SW480 (cell line): ENCODE measurements at regions not wholly inside any gene's neighbourhood (a gene's known extent, or its start where the extent isn't known, plus 50 kb on each side); places are given as distances from the start of the nearest gene placed in this dataset.
"Not testable (repeated sequence)": the region's sequence is repeated elsewhere in the genome, so short reads cannot be mapped to it uniquely, and the experiment has no call there.

Source experiments
- DNase-seq: peaks from one replicate; pipeline ENCODE4 v3.0.0-alpha.2; 2016; ENCODE audit warnings: low spot score

DNA sequence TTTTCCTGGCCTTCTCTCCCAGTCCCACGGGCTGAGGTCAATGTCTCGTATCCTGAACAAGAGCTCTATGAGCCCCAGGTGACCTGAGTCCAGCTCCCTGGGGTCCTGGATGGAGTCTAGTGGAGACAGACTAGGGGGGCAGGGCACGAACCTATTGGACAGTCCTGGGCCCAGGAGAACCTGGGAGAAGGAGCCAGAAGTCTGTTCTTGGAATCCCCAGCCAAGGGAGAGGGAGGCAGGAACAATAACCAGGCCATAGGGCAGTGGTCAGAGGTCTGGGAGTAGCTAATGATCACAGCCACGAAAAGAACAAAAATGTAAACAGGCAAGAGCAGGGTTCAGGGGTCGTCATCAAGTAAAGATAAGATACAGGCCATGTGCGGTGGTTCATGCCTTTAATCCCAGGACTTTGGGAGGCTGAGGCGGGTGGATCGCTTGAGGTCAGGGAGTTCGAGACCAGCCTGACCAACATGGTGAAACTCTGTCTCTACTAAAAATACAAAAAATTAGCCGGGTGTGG lies 60.8 kb downstream of the COPRS start:
- no peak for DNase-seq

DNA sequence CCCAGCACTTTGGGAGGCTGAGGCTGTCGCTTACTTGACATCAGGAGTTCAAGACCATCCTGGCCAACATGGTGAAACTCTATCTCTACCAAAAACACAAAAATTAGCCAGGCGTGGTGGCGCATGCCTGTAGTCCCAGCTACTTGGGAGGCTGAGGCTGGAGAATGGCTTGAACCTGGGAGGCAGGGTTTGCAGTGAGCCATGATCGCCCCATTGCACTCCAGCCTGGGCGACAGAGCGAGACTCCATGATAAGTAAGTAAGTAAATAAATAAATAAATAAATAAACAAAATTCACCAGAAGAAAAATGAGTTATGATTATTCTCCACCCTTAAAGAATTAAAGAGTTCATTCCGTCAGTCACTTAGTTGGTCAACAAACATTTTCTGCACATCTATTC lies 63.1 kb downstream of the COPRS start:
- DNase-seq: not testable (repeated sequence)

DNA sequence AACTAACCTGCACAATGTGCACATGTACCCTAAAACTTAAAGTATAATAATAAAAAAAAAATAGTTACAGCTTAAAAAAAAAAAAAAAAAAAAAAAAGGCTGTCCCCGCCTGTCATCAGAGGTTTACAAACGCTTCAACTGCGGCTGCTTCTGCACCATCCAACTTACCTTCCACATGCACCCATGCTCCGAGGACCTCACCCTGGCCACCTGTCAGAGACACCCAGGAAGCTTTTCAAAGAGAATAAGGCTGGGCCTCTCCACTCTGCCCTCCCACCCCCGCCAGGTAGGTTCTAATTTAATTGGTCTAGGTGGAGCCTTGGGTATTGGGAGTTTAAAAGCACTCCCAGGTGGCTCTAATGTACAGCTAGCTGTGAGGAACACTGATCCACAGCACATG lies 64.9 kb downstream of the COPRS start:
- DNase-seq: no peak

DNA sequence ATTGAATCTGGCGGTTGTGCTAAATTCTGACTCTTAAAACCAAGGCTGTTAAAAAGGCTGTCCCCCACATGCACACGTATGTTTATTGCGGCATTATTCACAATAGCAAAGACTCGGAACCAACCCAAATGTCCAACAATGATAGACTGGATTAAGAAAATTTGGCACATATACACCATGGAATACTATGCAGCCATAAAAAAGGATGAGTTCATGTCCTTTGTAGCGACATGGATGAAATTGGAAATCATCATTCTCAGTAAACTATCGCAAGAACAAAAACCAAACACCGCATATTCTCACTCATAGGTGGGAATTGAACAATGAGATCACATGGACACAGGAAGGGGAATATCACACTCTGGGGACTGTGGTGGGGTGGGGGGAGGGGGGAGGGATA lies 65.4 kb downstream of the COPRS start:
- DNase-seq: not testable (repeated sequence)

DNA sequence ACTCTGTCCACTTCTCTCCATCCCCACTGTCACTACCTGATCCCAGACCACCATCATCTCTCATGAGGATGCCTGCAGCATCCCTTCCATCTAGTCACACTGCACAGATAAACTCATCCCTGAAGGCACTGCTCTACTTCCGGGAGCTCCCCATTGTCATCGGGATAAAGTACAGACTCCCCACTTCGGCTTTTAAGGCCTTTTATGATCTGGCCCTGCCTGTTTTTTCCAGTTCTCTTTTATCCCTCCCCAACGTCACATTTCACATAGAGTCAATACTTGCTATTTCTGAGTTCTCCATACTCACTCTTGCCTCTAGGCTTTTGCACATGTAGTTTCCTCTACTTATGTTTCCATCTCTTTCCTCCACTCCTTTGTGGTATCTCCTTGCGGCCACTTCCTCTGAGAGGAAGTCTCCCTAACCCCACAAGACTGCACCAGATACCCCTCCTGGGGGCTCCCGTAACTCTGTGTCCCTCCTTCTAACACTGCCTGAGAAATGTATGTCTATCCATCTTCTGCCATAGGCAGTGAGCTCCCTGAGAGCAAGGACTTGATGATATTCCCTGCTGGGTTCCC lies 66.9 kb downstream of the COPRS start:
- no peak for DNase-seq

DNA sequence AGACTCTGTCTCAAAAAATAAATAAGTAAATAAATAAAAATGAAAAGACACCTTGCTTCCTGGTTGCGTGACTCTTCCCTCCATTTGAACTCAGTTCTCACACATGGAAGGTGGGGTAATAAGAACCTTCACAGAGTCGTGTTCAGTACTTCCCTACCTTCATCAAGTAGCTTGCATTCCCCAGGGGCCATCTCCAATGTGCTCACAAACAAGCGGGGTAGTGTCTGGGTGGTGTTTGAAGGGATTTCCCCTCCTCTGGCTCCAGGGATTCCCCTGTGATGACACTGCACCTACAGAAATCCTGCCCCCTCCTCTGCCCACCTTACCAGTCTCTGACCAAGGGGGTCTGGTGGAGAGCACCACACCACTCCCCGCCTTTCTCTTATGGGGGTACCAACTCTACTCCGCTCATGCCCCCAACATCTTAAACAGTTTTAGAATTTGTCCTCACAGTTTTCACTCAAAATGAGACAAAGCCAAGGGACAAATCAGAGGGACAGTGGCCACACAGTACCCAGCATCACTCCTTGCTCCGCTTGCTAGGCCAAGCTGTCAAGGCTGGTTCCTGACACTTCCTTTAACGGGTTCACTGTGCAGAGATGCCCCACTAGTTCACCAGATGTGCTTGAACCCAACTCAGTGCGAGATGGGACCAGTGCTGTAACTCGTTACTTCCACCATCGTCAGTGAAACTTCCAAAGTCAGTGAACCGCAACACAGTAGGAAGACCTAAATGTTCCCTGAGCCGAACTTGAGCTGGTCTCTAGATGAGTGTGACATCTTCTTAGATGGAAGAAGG lies 69.1 kb downstream of the COPRS start:
- DNase-seq: no peak

DNA sequence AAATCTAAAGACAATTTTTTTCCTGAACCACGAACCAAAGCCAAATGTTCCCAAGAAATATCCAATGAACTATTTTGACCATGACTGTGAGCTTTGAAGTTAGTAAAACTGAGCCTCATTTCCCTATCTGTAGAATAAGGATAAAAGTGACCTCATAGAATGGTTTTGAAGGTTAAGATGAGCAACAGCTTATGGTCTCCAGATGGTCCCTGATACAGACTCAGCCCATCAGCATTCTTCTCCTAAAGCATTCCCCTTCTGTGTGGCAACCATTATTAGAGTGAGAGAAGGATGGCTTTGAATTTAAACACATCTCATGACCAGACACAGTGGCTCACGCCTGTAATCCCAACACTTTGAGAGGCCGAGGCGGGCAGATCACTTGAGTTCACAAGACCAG lies 70.1 kb downstream of the COPRS start:
- DNase-seq: no peak

DNA sequence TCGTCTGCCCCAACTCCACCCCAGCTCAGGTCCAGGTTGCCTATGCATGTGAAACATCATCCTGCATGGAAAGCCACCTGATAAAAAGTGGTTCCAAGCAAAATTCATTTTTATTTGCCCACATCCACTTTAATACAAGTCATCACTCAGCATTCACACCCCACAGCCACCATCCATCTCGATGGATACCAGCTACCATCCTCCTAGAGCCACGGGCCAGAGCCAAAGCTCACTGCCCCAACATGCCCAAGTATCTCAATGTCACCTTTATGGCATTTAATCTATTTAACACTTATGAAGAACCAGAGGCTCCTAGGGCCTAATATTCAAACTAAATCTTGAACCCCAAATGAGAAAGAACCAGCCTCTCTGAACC lies 70.5 kb downstream of the COPRS start:
- DNase-seq: no peak

DNA sequence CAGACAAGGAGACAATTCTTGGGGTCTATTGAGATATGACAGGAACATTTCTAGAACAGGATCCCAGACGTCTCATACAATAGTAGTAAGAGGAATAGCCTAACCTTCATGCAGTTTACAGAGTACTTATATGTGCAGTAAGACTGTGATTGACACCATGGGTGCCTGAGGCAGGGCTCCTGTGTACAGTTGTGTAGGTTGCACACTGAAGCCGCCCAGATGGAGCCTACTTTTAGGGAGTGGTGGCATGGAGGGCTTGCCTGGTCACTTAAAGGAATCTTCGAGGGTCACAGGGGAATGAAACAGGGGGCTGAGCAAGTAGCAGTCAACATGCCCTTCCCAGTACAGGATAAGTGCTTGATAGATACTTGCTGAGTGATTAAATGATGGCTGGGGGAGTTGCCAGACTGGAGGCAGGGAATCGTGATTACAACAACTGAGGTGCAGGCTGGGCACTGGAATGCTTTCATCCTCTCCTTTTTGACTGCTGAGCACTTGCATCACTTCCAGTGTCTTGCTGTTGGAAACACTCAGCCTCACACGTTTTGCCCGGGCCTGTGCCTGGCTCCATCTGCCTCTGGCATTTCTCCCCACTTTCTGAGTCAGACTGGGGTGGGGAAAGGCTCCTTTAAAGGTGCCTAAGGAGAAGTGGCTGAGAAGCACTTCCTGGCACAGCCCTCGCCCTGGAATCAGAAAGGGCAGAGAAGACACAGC lies 71.0 kb downstream of the COPRS start:
- peak; percentile 41 for DNase-seq

DNA sequence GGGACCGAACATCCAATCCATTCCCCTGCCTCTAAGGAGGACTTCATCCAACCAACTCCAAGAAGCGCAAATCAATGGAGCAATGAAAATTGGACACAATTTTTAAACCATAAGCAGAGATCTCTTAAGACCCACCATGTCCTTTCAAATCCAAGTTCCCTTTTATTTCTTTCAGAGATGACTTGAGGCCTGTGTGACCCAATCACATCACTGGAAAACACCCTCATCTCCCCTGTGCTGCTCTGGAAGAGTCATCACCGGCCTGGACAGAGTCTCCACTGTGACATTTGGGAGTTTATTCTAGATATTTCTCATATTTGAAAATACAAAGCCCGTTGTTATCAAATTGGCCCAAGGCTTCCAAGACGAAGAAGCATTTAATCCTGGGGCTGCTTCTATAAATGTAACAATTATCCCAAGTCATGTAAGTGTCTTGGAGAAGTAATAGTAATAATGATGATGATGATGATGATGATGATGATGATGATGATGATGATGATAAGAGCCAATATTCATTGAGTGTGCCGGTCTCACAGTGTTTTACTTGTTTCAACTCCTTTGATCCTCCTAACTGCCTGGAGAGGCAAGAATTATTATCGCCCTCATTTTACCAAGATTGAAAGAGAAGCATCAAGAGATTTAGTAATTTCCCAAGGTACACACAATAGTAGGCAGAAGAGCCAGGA lies 72.1 kb downstream of the COPRS start:
- no peak for DNase-seq

DNA sequence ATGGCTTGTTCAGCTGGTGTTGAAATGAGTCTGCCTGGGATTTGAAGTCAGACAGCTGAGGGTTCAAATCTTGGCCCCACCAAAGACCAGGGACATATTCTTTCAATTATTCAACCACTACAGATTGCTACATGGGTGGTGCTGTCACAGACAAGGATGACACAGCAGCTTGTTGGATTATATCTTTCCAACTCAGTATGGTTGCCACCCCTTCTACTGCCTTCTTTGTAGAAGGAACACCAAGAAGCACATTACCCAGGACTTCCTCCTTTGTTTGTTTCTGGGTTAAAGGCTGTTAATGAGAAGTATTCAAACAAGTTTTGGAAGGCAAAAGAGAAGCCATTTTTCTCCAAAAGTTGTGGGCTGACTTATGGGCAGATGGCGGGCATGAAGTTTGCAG lies 78.6 kb downstream of the COPRS start:
- DNase-seq: no peak

DNA sequence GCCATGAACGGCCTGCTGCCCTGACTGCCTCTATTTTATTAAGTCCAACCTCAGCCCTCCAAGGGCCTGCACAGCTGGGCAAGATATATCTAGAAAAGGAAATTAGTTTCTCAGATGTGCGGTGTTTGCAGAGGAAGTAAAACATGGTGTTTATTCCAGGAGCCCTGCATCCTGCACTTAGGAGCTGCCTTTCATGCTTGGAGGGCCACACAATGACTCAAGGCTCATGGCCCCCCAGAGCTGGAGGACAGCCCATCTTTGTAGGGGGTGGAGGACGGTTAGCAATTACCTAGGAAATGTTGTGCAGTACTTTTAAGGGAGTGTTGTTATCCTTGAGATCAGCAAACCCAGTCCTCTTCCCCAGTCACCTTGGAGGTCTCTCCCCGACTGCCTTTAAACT lies 80.5 kb downstream of the COPRS start:
- no peak for DNase-seq

DNA sequence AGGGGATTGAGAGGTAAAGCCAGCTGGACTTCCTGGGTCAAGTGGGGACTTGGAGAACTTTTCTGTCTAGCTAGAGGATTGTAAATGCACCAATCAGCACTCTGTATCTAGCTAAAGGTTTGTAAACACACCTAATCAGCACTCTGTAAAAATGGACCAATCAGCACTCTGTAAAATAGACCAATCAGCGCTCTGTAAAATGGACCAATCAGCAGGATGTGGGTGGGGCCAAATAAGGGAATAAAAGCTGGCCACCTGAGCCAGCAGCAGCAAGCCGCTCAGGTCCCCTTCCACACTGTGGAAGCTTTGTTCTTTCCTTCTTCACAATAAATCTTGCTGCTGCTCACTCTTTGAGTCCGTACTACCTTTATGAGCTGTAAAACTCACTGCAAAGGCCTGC lies 87.7 kb downstream of the COPRS start:
- not testable (repeated sequence) for DNase-seq

DNA sequence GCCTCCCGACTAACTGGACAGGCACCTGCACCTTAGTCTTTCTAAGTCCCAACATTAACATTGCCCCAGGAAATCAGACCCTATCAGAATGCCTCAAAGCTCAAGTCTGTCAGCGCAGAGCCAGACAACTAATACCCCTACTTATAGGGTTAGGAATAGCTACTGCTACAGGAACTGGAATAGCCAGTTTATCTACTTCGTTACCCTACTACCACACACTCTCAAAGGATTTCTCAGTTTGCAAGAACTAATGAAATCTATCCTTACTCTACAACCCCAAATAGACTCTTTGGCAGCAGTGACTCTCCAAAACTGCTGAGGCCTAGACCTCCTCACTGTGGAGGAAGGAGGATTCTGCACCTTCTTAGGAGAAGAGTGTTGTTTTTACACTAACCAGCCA lies 88.5 kb downstream of the COPRS start:
- DNase-seq: not testable (repeated sequence)

DNA sequence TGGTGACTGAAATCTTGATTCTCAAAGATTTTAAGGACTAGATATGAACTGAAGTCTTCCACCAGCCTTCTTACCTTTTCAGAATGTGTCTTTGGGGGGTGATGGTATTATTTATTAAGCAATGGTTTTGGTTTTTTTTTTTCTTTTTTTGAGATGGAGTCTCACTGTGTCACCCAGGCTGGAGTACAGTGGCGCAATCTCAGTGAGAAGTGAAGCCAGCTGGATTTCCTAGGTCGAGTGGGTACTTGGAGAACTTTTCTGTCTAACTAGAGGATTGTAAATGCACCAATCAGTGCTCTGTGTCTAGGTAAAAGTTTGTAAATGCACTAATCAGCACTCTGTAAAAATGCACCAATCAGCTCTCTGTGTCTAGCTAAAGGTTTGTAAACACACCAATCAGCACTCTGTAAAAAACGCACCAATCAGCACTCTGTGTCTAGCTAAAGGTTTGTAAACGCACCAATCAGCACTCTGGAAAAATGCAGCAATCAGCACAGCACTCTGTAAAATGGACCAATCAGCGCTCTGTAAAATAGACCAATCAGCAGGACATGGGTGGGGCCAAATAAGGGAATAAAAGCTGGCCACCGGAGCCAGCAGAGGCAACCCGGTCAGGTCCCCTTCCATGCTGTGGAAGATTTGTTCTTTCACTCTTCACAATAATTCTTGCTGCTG lies 97.1 kb downstream of the COPRS start:
- DNase-seq: not testable (repeated sequence)

DNA sequence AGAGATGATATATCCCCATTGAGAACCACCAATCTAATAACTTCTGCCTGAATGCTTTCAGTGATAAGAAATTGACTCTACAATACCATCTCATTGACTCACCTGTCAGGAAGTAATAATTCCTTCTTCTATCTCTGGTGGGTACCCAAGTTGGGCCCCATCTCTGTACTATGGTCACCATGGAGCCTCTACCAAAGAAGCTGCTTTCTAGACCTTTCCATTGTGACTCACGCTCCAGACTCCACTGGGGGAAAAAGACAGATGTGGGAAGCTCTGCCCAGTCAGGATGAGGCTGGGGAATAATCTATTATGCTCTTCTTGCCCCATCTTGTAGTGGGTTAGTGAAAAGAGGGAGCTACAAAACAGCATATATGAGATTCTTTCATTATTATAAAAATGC lies 100.4 kb downstream of the COPRS start:
- DNase-seq: no peak

DNA sequence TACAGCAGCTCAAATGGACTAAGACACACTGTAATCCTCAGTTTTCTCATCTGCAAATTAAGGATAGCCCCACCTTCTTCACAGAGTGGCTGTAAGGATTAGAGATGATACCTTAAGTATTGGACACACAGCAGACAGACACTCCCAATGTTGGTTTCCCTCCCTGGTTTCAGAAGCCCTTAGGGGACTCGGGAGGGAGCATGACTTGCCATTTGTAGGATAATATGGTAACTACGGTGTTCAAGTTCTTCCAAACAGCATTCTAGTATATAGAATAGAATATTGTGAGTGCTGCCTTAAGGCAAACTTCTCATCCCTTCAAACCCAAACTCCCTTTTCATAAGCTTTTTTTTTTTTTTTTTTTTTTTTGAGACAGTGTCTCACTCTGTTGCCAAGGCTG lies 101.9 kb downstream of the COPRS start:
- DNase-seq: no peak

DNA sequence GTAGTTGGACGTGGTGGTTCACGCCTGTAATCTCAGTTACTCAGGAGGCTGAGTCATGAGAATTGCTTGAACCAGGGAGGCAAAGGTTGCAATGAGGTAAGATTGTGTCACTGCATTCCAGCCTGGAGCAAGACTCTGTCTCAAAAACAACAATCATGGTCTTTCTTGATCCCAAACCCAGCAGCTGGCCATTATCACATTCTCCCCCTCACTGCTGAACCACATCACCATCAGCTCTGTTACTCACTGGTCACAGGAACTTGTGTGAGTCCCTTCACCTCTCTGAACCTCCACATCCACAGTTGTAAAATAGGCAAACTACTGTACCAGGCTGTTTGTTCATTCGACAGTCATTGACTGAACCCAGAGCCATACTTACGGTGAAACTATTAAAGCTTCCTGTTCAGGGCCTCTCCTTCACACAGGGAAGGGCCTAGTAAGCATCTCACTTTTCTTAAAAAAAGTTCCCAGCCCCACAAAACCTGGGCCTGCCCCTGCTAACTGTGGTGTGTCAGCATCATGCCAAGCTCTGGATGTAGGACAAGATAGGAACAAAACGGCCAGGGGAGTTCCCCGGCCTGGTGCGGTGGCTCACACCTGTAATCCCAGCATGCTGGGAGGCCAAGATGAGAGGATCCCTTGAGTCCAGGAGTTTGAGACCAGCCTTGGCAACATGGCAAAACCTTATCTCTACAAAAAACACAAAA lies 104.7 kb downstream of the COPRS start:
- DNase-seq: no peak

DNA sequence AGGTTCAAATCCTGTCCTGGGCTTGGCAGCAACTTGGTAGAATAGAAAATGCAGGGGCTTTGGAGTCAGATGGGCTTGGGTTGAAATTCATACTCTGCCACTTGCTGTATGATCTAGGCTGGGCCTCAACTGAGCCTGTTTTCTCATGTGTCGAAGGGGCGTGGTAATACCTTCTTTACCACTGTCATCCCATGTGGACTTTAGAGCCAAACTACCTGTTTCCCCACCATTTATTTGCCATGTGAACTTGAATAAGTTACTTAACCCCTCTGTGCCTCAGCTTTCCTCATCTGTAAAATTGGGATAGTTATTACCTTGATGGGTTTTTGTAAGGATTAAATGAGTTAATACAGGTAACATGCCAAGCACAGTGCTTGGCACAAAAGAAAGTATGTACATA lies 106.0 kb downstream of the COPRS start:
- DNase-seq: no peak

DNA sequence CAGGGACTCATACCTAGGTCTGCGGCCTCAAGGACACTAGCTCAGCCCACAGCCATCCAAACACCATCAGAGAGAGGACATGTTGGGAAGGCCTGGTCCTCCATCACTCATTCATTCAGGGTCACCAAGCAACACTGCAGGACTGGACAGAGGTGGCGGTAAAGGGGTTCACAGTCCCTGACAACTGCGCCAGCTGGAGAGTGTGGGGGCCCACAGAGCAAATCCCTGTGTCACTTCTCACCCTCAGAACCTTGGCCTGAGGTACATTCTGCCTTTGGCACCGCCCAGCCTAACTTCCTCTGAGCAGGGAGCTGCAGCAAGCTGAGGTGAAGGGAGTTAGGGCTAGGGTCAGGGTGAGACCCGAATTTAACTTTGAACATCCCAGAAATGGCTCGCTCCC lies 106.5 kb downstream of the COPRS start:
- no peak for DNase-seq

DNA sequence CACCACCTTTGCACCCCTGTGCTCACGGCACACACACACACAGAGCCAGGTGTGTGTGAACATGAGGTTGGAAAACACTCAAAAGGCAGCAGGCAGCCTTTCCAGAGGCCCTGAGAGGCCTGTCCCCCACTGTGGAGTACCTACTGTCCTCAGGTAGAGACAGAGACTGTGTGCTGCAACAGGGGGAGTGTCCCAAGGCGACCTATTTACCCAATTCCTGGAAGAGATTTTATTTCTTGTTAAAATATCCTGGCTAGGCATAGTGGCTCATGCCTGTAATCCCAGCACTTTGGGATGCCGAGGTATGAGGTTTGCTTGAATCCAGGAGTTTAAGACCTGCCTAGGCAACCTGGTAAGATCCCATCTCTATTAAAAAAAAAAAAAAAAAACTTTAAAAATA lies 108.5 kb downstream of the COPRS start:
- DNase-seq: no peak
